ENCODE measurements at regions not wholly inside any gene's neighbourhood (a gene's known extent, or its start where the extent isn't known, plus 50 kb on each side); places are given as distances from the start of the nearest gene placed in this dataset.
"Not testable (repeated sequence)": the region's sequence is repeated elsewhere in the genome, so short reads cannot be mapped to it uniquely, and the experiment has no call there.

DNA sequence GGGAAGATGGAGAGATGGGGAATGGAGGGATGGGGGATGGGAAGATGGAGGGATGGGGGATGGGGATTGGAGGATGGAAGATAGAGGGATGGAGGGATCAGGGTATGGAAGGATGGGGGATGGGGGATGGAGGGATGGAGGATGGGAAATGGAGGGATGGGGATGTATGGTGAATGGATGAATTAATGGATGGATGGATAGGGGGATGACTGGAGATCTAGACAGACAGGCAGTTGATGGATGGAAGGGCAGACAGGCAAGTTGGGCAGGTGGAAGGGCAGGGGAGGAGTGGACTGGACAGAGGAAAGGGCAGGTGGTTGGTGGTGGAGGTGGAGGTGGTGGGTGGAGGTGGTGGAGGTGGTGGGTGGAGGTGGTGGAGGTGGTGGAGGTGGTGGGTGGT is 167.2 kb downstream of the C9orf50 start:
- DNase-seq: no peak

DNA sequence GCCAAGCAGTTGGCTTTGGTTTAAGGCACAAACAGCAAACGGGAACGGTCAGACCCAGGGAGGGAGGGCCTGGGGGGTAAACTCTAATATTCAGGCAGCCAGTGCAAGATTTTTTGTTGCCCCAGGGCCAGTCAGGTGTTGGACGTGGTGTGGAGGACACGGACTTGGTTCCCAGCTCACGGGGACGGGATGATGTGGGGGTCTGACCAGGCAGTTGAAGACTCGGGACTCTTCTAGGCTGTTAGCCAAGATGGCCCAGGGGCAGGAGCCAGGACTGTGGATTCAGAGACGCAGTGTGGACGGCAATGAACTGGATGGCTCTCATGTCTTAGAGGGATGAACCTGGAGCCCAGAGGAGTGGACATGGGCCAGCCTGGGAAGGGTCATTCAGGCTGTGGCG is 169.2 kb downstream of the C9orf50 start:
- DNase-seq: no peak

- no peak for DNase-seq
Measured at GRCh38 chr9:129451089-129451656, 169.7 kb downstream of the C9orf50 start.

- no peak for DNase-seq
Measured at GRCh38 chr9:129449066-129449465, 171.8 kb downstream of the C9orf50 start.

DNA sequence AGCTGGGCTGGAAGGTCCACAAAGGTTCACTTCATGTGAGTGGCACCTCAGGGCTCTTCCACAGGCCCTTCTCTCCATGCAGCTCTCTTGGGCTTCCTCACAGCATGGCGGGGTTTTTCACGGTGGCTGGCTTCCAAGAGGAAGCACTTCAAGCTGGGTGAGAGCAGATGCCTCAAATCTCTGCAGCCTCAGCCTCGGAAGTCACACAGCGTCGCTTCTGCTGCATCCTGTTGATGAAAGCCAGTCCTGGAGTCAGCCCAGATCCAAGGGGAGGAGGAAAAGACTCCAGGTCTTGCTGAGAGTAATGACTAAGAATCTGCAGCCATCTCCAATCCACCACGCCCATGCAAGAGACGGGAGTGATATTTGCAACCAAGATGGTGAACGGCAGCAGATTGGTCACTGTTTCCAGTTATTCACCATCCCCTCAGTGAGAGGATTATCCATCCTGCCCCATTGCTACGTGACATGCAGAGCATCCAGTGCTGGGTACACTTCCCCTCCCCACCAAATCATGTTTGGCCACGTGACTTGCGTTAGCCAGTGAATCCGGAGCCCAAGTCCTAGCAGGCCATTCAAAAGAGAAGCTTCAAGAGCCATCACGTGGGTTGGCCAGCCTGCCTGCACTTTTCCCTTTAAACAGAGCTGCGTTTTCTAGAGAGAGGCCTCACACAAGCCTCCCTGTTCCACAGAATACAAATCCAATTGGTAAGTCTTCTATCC is 173.9 kb downstream of the C9orf50 start:
- no peak for DNase-seq

DNA sequence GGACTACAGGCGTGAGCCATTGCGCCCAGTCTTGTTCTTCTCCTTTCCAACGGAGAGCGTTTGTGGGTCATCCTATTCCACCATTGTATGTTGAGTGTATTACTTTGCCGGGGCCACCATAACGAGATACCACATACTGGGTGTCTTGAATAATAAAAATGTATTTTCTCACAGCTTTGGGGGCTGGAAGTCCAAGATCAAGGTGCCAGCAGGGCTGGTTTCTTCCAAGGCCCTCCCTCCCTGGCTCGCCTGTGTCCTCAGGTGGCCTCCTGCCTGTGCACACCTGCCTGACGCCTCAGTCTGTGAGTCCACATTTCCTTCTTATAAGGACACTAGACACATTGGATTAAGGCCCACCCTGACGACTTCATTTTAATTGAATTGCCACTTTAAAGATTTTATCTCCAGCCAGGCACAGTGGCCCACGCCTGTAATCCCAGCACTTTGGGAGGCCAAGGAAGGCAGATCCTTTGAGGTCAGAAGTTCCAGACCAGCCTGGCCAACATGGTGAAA is 175.1 kb downstream of the C9orf50 start:
- no peak for DNase-seq

DNA sequence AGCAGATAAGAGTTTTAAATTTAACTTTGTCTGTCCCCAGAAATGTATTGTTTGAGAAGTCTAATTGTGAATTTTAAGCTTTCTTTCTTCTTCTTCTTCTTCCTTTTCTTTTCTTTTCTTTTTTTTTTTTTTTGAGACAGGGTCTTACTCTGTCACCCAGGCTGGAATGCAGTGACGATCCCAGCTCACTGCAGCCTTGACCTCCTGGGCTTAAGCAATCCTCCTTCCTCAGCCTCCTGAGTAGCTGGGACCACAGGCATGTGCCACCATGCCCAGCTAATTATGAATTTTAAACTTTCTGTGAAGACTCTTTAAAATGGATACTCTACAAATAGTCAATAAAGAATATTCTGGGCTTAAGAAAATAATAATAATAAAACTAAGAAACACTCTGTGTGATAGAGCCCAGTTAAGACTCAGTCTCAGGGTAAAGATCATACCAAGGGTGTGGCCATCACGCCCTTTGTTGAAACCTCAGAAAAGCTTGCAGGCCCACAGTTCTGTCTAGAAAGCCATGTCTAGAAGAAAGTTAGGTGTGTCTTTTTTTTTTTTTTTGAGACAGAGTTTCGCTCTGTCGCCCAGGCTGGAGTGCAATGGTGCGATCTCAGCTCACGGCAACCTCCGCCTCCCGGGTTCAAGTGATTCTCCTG is 177.3 kb downstream of the C9orf50 start:
- not testable (repeated sequence) for DNase-seq

DNA sequence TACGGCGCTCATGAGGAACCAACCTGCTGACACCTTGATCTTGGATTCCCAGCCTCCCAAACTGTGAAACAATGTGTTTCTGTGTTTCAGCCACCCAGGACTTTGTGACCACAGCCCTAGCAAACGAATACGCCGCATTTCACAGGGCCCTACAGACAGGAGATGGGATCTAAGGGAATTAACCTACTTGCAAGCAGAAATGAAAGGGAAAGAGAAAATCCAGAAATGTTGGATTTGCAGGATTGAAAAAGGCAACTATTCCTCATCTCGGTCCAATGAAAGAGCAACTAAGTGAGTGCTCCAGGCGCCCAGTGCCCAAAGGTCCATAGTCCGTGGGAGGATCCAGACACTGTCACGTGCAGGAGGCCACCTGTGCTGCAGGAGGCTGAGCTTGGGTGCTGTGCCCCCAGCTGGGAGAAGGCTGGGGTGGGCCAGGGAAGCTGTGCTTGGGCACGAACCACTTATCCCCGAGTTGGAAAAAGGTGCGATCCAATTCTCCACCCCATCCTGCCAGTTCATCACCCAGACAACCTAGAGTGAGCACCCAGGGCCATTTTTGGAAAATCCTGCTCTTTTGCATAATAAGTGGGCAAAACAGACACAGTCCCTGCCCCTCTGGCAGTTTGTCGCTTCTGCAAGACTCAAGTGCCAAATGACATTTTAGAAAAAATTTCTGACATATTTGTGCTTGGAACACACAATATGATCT is 177.9 kb downstream of the C9orf50 start:
- no peak for DNase-seq

GRCh38 chr9:129441852-129442251 is 179.0 kb downstream of the C9orf50 start:
- no peak for DNase-seq

- DNase-seq: no peak
Measured at GRCh38 chr9:129440435-129441186, 180.3 kb downstream of the C9orf50 start.

DNA sequence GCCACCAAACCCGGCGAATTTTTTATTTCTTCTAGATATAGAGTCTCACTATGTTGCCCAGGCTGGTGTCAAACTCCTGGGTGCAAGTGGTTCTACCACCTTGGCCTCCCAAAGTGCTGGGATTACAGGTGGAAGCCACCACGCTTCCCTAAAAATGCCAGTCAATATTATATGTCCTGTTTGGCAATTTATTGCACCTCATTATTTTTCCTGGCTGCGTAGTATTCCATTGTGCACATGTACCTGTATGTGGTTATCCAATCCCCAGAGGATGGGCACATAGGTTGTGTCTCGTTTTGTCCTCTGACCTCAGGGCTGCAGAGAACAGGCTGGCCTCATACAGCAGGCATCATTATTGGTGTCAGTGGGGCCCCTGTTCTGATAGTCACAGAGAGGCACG is 181.7 kb downstream of the C9orf50 start:
- DNase-seq: no peak

DNA sequence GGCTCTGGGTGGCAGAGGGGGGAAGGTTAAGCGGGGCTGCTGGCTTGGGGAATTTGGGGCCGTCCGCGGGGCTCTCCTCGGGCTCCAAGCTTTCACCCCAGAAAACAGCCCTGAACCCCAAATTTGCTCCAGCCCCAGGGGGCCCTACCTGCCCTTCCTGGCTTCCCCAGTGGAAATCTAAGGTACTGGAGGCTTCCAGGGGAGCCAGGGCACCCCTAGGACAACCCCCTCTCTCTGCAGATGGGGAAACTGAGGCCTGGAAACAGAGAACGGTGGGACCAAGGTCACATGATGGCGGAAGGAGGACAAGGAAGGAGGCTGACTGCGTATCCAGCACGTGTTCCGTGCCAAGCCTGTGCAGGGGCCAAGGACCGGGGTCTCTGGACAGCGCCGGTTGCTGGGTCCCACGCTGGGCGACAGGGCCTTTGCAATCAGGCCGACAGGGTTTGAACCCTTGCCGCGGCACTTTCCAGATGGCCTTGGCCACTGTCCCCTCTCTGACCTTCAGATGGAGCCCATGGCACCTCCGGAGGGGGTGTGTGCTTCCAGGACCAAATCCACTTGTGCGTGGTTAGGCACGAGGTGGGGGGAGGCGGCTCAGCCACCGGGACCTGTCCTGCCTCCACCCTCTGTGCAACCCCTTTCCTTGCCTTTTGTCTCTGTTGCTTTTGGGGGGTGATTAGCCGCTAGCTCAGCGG is 183.1 kb downstream of the C9orf50 start:
- no peak for DNase-seq

DNA sequence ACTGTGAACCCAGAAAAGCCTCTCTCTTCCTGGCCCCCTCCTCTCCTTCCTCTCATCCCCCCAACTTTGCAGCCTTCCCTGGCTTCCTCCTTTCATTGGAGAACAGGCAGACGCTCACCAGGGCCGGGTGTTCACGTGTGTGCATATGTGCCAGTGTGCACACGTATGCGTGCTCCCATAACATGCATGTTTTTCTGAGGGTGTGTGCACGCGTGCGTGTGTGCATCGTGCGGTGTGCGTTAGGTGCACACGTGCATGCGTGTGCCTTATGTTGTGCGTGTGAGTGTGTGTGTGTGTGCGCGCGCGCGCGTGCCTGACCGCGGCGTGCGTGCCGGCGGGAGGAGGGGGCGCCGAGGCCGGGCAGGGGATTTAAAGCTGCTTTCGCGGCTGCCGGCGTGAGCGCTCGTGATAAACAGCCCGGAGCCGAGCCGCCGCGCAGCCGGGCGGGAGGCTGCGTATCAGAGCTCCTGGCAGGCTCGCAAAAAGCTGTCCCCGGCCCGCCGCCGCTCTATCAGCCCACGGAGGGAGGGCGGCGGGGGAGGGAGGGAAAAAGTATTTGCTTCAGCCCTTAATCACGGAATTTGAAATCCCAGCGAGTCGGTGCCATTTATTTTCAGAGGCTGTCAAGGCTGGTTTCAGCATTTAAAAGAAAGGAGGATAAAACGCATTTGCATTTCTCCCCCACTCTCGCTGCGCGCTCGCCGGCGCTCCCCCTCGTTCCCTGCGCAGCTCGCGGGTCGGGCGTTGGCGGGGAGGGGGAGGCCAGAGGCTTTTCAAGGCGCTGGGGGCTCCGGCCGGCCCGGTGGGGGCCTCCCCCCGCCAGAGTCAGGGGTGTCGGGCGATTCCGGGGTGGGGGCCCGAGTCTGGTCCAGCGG is 183.9 kb downstream of the C9orf50 start:
- no peak for DNase-seq

- DNase-seq: no peak
Measured at GRCh38 chr9:129435988-129436717, 184.7 kb downstream of the C9orf50 start.

DNA sequence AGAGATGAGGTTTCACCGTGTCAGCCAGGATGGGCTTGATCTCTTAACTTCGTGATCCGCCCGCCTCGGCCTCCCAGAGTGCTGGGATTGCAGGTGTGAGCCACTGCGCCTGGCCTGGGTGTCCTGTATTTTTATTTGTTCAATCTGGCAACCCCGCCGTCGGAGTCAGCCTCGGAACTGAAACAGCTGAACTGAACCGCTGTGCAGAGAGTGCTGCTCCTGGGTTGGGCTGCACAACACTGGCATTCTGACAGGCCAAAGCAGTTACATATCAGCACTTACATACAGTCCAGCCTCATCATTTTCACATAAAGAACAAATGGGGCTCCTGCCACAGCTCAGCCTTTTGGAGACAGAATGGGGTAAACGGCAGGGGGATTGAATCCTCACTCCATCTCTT is 185.6 kb downstream of the C9orf50 start:
- DNase-seq: no peak

- DNase-seq: peak; percentile 19
Measured at GRCh38 chr9:129434187-129434586, 186.7 kb downstream of the C9orf50 start.

DNA sequence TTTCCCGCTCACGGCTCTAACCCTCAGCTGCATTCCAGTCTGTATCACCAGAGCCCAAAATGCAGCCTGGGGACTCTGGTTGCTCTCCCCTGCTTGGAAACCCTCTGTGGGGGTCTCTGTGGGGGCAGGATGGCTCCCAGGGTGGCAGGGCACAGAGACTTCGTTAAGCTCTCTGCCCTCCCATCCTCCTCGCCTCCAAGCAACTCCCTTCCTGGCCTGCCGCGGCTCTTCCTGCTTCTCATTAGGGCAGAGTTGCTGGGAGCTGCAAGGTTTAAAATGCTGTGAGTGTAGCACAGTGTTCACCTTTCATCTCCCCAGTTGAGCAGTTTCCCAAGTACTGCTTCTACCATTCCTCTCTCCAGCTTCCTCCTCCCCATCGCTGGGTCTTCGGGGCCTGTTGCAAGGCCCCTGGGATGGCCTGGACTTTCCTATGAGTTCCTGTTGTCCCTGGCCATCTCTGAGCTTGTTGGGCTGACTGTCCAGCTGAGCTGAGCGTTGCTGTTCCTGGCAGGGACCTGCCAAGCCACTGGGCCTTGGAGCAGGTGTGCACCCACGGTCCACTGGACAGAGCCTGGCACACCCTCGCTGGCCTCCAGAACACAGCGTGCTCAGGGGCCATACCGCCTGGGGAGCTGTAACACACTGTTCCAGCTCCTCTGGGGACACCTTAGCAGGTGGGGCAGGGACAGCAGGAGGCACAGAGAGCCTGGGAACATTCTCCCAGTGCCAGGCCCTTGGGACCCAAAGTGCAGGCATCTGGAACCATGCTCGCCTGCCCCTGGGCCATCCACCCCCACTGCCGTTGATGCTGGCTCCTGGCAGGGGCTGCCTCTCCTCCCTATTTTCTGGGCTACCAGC is 188.4 kb downstream of the C9orf50 start:
- no peak for DNase-seq

DNA sequence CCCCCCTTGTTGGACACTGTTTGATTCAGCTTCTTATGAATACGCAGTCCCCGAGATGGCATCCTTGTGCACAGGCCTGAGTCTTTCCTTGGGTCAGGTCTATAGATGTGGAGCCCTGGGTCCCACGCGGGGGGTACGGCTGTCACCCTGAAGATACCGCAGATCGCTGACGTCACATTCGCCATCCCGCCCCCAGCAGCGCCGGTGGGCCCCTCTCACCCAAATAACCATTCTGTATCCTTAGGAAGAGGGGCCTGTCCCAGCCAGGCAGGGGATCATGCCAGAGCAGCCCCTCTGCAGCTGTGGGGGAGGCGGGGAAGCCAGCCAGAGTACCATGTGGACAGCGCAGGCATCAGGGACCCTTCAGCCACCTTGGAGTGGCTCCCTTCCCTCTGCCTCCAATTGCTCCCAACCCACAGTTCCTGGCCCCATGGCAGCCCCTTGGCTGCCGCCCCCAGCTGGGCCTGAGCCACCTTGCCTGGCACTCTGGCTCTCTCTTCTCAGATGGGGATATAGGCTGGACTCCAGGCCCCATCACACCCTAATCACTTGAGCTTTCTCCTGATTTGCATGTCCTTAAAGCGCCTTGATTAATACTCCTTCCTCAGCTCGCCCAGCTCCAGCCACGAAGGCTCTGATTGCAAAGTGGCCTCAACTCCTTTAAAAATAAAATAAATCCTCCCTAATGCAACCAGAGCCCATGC is 189.8 kb downstream of the C9orf50 start:
- no peak for DNase-seq
